ENCODE measurements at regions not wholly inside any gene's neighbourhood (a gene's known extent, or its start where the extent isn't known, plus 50 kb on each side); places are given as distances from the start of the nearest gene placed in this dataset.

- Mint-ChIP-seq H3K4me3 (no peak overlapping the region), H3K27me3 (ENCODE audit: insufficient read depth) (no peaks in the 10 kb centered on the region), H3K27ac (no peak overlapping the region), H3K36me3 (ENCODE audit: low read depth) (no peaks in the 10 kb centered on the region), H3K9me3 (no peaks in the 10 kb centered on the region), H3K4me1 (peaks cover 12% of the 10 kb centered on the region)
- Histone ChIP-seq H3K9me3 (ENCODE audit: control insufficient read depth, low read length) (no peaks in the 10 kb centered on the region), H3K9ac (ENCODE audit: extremely low read depth, low read length, poor library complexity, severe bottlenecking) (no peak overlapping the region), H3K36me3 (ENCODE audit: control insufficient read depth, insufficient read depth, low read length) (no peaks in the 10 kb centered on the region), H3K27ac (ENCODE audit: low read depth, low read length) (no peak overlapping the region), H3K4me1 (ENCODE audit: control insufficient read depth, insufficient read depth, low read length) (no peaks in the 10 kb centered on the region), H3K27me3 (ENCODE audit: control insufficient read depth, insufficient read depth, low read length, poor library complexity, severe bottlenecking) (no peaks in the 10 kb centered on the region), H3K4me3 (ENCODE audit: low read length) (no peak overlapping the region)
- no peak for TF ChIP-seq CTCF (conservative IDR thresholded peaks at IDR 0.05)
- DNase-seq: peak; percentile 53
- 46 to 59% methylated on average over 3 to 6 of the region's 6 CpGs for whole genome bisulfite sequencing, 2 experiments (ENCODE audit: insufficient coverage in 1 of 2, insufficient read length in 1 of 2)
Observed at GRCh38 chr1:62953633-62954032, 169.7 kb downstream of the ATG4C start.

- Mint-ChIP-seq H3K9me3 (no peaks in the 10 kb centered on the region), H3K4me3 (no peak overlapping the region), H3K36me3 (ENCODE audit: low read depth) (no peaks in the 10 kb centered on the region), H3K4me1 (peaks cover 12% of the 10 kb centered on the region), H3K27ac (no peak overlapping the region), H3K27me3 (ENCODE audit: insufficient read depth) (no peaks in the 10 kb centered on the region)
- Histone ChIP-seq H3K4me1 (ENCODE audit: control insufficient read depth, insufficient read depth, low read length) (no peaks in the 10 kb centered on the region), H3K36me3 (ENCODE audit: control insufficient read depth, insufficient read depth, low read length) (no peaks in the 10 kb centered on the region), H3K4me3 (ENCODE audit: low read length) (no peak overlapping the region), H3K27me3 (ENCODE audit: control insufficient read depth, insufficient read depth, low read length, poor library complexity, severe bottlenecking) (no peaks in the 10 kb centered on the region), H3K27ac (ENCODE audit: low read depth, low read length) (no peak overlapping the region), H3K9ac (ENCODE audit: extremely low read depth, low read length, poor library complexity, severe bottlenecking) (no peak overlapping the region), H3K9me3 (ENCODE audit: control insufficient read depth, low read length) (no peaks in the 10 kb centered on the region)
- DNase-seq: no peak
- no peak for TF ChIP-seq CTCF (conservative IDR thresholded peaks at IDR 0.05)
- 82 to 86% methylated on average over 5 to 7 of the region's 7 CpGs for WGBS, 2 experiments (ENCODE audit: insufficient coverage in 1 of 2, insufficient read length in 1 of 2)
Observed at GRCh38 chr1:62954758-62955157, 170.8 kb downstream of the ATG4C start.

DNA sequence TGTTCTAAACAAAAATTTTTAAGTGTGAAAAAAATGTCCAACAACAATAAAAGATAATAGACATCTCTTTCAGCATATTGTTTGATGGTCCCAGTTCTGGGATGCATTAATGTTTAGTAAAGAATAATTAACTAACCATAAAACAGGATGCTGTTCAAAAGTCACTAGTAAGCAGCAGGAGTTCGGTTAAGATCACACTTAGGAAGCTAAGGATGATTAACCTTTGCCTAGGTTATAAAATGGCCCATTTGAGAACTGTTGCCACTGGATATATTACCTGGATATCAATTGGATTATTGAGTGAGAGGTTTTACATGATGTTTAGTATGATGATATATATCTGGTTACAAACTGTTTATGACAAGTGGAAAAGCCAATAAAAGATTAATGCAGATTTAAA, 171.7 kb downstream of the ATG4C start:
- H3K36me3 Mint-ChIP-seq (ENCODE audit: low read depth): no peaks in the 10 kb centered on the region
- Histone ChIP-seq H3K27me3 (ENCODE audit: control insufficient read depth, insufficient read depth, low read length, poor library complexity, severe bottlenecking) (no peaks in the 10 kb centered on the region), H3K4me1 (ENCODE audit: control insufficient read depth, insufficient read depth, low read length) (no peaks in the 10 kb centered on the region), H3K36me3 (ENCODE audit: control insufficient read depth, insufficient read depth, low read length) (no peaks in the 10 kb centered on the region), H3K4me3 (ENCODE audit: low read length) (no peak overlapping the region), H3K9me3 (ENCODE audit: control insufficient read depth, low read length) (no peaks in the 10 kb centered on the region), H3K27ac (ENCODE audit: low read depth, low read length) (no peak overlapping the region), H3K9ac (ENCODE audit: extremely low read depth, low read length, poor library complexity, severe bottlenecking) (no peak overlapping the region)
- H3K4me1 Mint-ChIP-seq: peaks cover 12% of the 10 kb centered on the region
- H3K27me3 Mint-ChIP-seq (ENCODE audit: insufficient read depth): no peaks in the 10 kb centered on the region
- no peaks in the 10 kb centered on the region for H3K9me3 Mint-ChIP-seq
- H3K27ac Mint-ChIP-seq: no peak overlapping the region
- H3K4me3 Mint-ChIP-seq: no peak overlapping the region
- WGBS, 2 experiments (ENCODE audit: insufficient coverage in 1 of 2, insufficient read length in 1 of 2): 93 to 100% methylated on average over 1 of the region's 1 CpG
- no peak for TF ChIP-seq CTCF (conservative IDR thresholded peaks at IDR 0.05)
- no peak for DNase-seq
